ENCODE measurements at regions not wholly inside any gene's neighbourhood (a gene's known extent, or its start where the extent isn't known, plus 50 kb on each side); places are given as distances from the start of the nearest gene placed in this dataset.
"Not testable (repeated sequence)": the region's sequence is repeated elsewhere in the genome, so short reads cannot be mapped to it uniquely, and the experiment has no call there.

DNA sequence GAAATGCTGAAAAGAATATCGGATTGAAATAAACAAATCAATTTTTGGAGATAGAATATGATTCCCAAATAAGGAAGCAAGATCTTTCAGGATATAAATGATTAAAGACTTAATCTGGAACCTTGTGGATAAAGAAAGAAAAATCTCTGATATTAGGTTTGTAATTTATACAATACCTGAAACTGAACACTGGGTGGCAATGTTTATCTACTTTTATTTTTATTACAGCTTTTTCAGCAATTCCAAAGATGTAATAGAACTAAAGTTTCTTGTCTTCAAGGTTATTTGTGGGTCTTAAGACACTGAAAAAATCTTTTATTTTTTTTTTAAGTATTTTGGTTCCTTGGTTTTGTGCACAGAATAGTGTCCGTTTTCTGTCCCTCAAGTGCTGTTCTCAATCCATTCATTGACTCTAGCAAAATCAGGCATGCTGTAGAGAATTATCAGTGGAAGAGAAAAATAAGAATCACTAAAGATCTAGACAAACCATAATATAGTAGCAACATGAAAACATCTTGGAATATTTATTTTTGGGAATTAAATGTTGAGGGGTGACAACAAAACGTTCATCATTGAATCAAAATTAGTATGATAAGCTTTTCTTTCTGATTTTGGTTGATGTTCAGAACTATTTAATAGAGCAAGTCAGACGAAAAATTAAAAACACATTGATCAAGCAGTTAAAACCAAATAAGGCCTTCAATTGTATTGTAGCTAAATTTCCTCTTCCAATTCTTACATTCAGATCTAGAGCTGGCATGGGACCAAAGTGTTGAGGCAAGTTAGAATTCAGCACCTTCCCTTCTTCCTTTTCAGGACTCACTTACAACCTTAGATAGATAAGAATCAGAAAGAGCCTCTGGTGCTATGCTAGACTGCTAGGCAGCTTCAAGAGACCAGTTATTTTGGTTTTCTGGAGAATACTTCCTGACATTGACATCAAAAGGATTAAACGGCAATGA is 704.4 kb upstream of the PCDH20 start:
- TF ChIP-seq CTCF (conservative IDR thresholded peaks at IDR 0.05; ENCODE audit: low read depth) = peak; percentile 55
- peak; percentile 18 for DNase-seq (ENCODE audit: low spot score)
- no peak overlapping the region for H3K27ac ChIP-seq
- POLR2A ChIA-PET (ENCODE audit: low non-redundant PET) = no interaction called here
- CTCF ChIA-PET = interaction anchor here (0.5 to 0.7 kb wide), 9 partner anchors 12 to 1344 kb away, joined by 3 to 5 read pairs (median 3); no protein-coding TSS in a partner anchor

GRCh38 chr13:62115831-62116230 is 700.2 kb upstream of the PCDH20 start:
- H3K27ac ChIP-seq = no peak overlapping the region
- POLR2A ChIA-PET (ENCODE audit: low non-redundant PET) = no interaction called here
- CTCF ChIA-PET = no interaction called here
- no peak for TF ChIP-seq CTCF (conservative IDR thresholded peaks at IDR 0.05; ENCODE audit: low read depth)
- DNase-seq (ENCODE audit: low spot score) = no peak

DNA sequence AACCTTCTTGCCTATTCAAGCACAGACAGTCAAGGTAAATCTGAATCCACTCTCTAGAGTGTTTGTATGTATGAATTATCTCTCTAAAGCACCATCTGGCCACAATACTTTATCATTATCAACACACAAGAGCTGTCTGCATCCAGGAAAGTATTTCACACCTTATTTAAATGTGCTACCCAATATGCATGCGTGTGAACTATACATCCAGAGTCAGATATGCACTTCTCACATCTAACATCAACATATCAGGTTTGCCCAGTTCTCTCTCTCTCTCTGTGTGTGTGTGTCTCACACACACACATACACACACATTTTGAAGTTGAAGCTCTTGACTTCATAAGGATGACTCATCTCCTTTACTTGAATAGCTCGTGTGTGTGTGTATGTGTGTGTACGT is 697.5 kb upstream of the PCDH20 start:
- H3K27ac ChIP-seq = no peak overlapping the region
- CTCF ChIA-PET = no interaction called here
- TF ChIP-seq CTCF (conservative IDR thresholded peaks at IDR 0.05; ENCODE audit: low read depth) = no peak
- POLR2A ChIA-PET (ENCODE audit: low non-redundant PET) = no interaction called here
- DNase-seq (ENCODE audit: low spot score) = no peak

DNA sequence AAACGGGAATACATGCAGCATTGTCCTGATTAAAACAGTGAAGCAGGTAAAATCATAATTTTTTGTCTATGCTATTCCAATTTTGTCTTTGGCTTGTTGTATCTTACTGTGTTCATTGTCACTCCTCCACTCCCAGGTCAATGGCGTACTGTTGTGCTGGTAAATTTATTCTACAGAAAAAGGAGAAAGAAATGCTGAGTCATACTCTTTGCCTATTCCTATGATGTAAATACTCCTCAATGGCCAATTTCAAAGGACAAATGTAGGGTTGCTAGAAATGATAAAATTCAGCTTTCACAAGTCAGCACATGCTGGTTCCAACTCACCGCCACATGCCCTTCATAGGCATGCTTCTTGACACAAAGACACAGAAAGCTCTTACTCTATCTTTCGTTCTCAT is 694.4 kb upstream of the PCDH20 start:
- ChIA-PET POLR2A (ENCODE audit: low non-redundant PET) (no interaction called here), CTCF (no interaction called here)
- no peak for TF ChIP-seq CTCF (conservative IDR thresholded peaks at IDR 0.05; ENCODE audit: low read depth)
- DNase-seq (ENCODE audit: low spot score) = no peak
- H3K27ac ChIP-seq = no peak overlapping the region

DNA sequence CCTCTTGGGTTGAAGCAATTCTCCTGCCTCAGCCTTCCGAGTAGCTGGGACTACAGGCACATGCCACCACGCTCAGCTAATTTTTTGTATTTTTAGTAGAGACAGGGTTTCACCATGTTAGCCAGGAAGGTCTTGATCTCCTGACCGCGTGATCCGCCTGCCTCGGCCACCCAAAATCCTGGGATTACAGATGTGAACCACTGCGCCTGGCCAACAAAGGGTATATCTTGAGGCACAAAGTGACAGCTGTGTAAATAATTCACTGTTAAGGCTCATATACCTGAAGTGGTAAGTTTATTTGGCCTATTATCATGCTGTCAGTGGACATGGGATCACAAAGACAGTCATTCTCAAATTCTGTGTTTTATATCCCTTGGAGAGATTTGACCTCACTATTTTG is 688.5 kb upstream of the PCDH20 start:
- DNase-seq (ENCODE audit: low spot score); H3K27ac ChIP-seq; POLR2A ChIA-PET (ENCODE audit: low non-redundant PET): not testable (repeated sequence)
- CTCF ChIA-PET = interaction anchor here (0.7 kb wide), 1 partner anchor 36 kb away, joined by 3 read pairs; no protein-coding TSS in a partner anchor

DNA sequence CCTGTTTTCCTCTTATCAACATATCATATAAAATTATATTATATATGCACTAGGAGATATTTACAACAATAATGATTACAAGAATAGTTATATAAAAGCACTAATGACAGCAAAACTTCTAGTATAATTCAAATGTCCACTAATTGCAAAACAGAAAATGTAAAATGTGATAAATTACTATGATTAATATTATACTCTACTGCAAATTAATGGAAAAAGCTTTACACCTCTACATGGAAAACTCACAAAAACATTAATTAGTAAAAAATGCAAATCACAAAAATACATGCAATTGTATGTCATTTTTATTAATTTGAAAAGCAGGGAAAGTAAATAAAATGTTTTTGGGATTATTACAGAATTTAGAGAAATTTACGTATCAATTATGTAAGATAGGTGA is 681.0 kb upstream of the PCDH20 start:
- no peak for TF ChIP-seq CTCF (conservative IDR thresholded peaks at IDR 0.05; ENCODE audit: low read depth)
- ChIA-PET POLR2A (ENCODE audit: low non-redundant PET) (no interaction called here), CTCF (interaction anchor here (0.6 kb wide), 1 partner anchor 1791 kb away, joined by 4 read pairs; no protein-coding TSS in a partner anchor)
- DNase-seq (ENCODE audit: low spot score) = no peak
- H3K27ac ChIP-seq = no peak overlapping the region

DNA sequence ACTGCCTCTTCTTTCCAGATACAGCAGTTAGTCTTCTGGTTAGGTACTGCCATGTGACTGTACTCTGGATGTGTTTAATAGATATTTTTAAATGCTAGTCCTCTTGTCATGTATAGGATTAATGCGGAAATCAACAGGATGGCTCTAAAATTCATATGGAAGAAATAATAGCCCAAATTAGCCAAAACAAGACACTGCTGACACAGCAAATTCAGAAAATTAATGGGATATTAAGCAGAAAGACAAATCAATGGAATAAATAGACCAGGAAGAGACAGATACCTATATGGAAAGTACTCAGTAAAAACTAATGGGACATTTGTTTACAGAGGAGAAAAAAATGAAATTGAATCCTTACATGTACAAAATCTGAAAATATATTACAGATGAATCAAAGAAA is 679.3 kb upstream of the PCDH20 start:
- ChIA-PET POLR2A (ENCODE audit: low non-redundant PET) (no interaction called here), CTCF (no interaction called here)
- H3K27ac ChIP-seq = no peak overlapping the region
- DNase-seq (ENCODE audit: low spot score) = no peak
- TF ChIP-seq CTCF (conservative IDR thresholded peaks at IDR 0.05; ENCODE audit: low read depth) = no peak
